ENCODE measurements at regions not wholly inside any gene's neighbourhood (a gene's known extent, or its start where the extent isn't known, plus 50 kb on each side); places are given as distances from the start of the nearest gene placed in this dataset.

DNA sequence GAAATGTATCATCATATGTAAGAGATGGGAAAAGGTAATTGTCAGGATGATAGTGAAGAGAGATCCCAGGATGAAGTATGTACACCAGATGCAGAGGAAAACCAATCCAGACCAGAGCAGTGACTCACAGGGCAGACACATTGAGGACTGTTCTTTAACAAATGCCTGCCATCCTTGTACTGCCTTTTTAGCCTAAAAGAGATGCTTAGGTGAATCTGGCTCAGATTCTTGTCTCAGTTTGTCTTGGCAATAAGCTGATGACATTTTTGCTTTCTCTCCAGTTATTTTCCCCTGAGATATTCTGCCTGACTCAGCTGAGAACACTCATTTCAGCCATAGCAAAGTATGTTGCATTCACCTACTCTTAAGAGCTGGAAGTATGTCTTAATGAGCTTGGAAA lies 405.3 kb upstream of the USP15 start:
- H3K79me2 ChIP-seq (ENCODE audit: control insufficient read depth, insufficient read depth, low read length): no peaks in the 10 kb centered on the region
- ChIA-PET POLR2A (no interaction called here), CTCF (ENCODE audit: low intra/inter-chr PET ratio) (no interaction called here)
- no peaks in the 10 kb centered on the region for H4K20me1 ChIP-seq (replicated peaks; ENCODE audit: control insufficient read depth, insufficient read depth, low read length)
- TF ChIP-seq STAT5B (CRISPR knock-in tag; IDR thresholded peaks at IDR 0.05): no peak
- TF ChIP-seq, protein P1, sequence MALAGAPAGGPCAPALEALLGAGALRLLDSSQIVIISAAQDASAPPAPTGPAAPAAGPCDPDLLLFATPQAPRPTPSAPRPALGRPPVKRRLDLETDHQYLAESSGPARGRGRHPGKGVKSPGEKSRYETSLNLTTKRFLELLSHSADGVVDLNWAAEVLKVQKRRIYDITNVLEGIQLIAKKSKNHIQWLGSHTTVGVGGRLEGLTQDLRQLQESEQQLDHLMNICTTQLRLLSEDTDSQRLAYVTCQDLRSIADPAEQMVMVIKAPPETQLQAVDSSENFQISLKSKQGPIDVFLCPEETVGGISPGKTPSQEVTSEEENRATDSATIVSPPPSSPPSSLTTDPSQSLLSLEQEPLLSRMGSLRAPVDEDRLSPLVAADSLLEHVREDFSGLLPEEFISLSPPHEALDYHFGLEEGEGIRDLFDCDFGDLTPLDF (CRISPR knock-in tag; IDR thresholded peaks at IDR 0.05): no peak
- TF ChIP-seq, protein P2, sequence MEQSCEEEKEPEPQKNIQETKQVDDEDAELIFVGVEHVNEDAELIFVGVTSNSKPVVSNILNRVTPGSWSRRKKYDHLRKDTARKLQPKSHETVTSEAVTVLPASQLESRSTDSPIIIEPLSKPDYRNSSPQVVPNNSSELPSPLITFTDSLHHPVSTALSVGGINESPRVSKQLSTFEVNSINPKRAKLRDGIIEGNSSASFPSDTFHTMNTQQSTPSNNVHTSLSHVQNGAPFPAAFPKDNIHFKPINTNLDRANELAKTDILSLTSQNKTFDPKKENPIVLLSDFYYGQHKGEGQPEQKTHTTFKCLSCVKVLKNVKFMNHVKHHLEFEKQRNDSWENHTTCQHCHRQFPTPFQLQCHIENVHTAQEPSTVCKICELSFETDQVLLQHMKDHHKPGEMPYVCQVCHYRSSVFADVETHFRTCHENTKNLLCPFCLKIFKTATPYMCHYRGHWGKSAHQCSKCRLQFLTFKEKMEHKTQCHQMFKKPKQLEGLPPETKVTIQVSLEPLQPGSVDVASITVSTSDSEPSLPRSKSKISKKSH (CRISPR knock-in tag; IDR thresholded peaks at IDR 0.05): no peak
- TF ChIP-seq ZNF41 (CRISPR knock-in tag; conservative IDR thresholded peaks at IDR 0.05): no peak
- no peak for TF ChIP-seq MBD2 (IDR thresholded peaks at IDR 0.05; ENCODE audit: borderline replicate concordance, low read depth)
- no peak for TF ChIP-seq DACH1 (IDR thresholded peaks at IDR 0.05; ENCODE audit: partially characterized antibody)
- TF ChIP-seq, protein P3, sequence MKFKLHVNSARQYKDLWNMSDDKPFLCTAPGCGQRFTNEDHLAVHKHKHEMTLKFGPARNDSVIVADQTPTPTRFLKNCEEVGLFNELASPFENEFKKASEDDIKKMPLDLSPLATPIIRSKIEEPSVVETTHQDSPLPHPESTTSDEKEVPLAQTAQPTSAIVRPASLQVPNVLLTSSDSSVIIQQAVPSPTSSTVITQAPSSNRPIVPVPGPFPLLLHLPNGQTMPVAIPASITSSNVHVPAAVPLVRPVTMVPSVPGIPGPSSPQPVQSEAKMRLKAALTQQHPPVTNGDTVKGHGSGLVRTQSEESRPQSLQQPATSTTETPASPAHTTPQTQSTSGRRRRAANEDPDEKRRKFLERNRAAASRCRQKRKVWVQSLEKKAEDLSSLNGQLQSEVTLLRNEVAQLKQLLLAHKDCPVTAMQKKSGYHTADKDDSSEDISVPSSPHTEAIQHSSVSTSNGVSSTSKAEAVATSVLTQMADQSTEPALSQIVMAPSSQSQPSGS (CRISPR knock-in tag; IDR thresholded peaks at IDR 0.05): no peak
- TF ChIP-seq, protein P4, sequence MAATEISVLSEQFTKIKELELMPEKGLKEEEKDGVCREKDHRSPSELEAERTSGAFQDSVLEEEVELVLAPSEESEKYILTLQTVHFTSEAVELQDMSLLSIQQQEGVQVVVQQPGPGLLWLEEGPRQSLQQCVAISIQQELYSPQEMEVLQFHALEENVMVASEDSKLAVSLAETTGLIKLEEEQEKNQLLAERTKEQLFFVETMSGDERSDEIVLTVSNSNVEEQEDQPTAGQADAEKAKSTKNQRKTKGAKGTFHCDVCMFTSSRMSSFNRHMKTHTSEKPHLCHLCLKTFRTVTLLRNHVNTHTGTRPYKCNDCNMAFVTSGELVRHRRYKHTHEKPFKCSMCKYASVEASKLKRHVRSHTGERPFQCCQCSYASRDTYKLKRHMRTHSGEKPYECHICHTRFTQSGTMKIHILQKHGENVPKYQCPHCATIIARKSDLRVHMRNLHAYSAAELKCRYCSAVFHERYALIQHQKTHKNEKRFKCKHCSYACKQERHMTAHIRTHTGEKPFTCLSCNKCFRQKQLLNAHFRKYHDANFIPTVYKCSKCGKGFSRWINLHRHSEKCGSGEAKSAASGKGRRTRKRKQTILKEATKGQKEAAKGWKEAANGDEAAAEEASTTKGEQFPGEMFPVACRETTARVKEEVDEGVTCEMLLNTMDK (IDR thresholded peaks at IDR 0.05; ENCODE audit: borderline replicate concordance, insufficient read depth, low read depth, low read length, poor library complexity, severe bottlenecking): no peak
- TF ChIP-seq, protein P5, sequence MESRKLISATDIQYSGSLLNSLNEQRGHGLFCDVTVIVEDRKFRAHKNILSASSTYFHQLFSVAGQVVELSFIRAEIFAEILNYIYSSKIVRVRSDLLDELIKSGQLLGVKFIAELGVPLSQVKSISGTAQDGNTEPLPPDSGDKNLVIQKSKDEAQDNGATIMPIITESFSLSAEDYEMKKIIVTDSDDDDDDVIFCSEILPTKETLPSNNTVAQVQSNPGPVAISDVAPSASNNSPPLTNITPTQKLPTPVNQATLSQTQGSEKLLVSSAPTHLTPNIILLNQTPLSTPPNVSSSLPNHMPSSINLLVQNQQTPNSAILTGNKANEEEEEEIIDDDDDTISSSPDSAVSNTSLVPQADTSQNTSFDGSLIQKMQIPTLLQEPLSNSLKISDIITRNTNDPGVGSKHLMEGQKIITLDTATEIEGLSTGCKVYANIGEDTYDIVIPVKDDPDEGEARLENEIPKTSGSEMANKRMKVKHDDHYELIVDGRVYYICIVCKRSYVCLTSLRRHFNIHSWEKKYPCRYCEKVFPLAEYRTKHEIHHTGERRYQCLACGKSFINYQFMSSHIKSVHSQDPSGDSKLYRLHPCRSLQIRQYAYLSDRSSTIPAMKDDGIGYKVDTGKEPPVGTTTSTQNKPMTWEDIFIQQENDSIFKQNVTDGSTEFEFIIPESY (CRISPR knock-in tag; IDR thresholded peaks at IDR 0.05): no peak
- TF ChIP-seq POLR2H (tag; IDR thresholded peaks at IDR 0.05; ENCODE audit: low read depth): no peak
- no peak for TF ChIP-seq FOXJ3 (CRISPR knock-in tag; IDR thresholded peaks at IDR 0.05)
- TF ChIP-seq, protein P6, sequence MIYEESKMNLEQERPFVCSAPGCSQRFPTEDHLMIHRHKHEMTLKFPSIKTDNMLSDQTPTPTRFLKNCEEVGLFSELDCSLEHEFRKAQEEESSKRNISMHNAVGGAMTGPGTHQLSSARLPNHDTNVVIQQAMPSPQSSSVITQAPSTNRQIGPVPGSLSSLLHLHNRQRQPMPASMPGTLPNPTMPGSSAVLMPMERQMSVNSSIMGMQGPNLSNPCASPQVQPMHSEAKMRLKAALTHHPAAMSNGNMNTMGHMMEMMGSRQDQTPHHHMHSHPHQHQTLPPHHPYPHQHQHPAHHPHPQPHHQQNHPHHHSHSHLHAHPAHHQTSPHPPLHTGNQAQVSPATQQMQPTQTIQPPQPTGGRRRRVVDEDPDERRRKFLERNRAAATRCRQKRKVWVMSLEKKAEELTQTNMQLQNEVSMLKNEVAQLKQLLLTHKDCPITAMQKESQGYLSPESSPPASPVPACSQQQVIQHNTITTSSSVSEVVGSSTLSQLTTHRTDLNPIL (CRISPR knock-in tag; IDR thresholded peaks at IDR 0.05): no peak
- intact Hi-C loops (cut with micrococcal nuclease): no loop called here
- FAIRE-seq (no peak), ATAC-seq (no peak), DNase-seq (ENCODE audit: extremely low read depth in 1 of 4, low spot score in 3 of 4) (no peak)
- no peak overlapping the region for H3K9ac ChIP-seq (ENCODE audit: insufficient read depth in 1 of 2, low read depth in 2 of 2, low read length in 2 of 2)
- no peaks in the 10 kb centered on the region for H3K27me3 ChIP-seq (ENCODE audit: control insufficient read depth in 2 of 2, insufficient read depth in 2 of 2, low read length in 2 of 2)
- H3K9me3 ChIP-seq (replicated peaks; ENCODE audit: control insufficient read depth, insufficient read depth, low read depth, low read length): peaks cover 2% of the 10 kb centered on the region; the same call in 1 of the 2 replicates
- H3K36me3 ChIP-seq (ENCODE audit: control insufficient read depth, insufficient read depth, low read length): no peaks in the 10 kb centered on the region
- H3K4me1 ChIP-seq (replicated peaks in 1 of 2; ENCODE audit: control insufficient read depth in 2 of 2, insufficient read depth in 2 of 2, low read length in 2 of 2): no peaks in the 10 kb centered on the region
- H3K9me1 ChIP-seq (ENCODE audit: control insufficient read depth, insufficient read depth, low read length): no peaks in the 10 kb centered on the region
- no peak overlapping the region for H3K27ac ChIP-seq (ENCODE audit: extremely low read depth, low read depth, low read length)
- H3K4me2 ChIP-seq (ENCODE audit: insufficient read depth, low read length): no peak overlapping the region
- no TSS peak for BruUV-seq (replicated peaks)
- no peak overlapping the region for H2AFZ ChIP-seq (ENCODE audit: low read depth, low read length)
- H3K4me3 ChIP-seq: no peak overlapping the region
- in situ Hi-C loops (cut with MboI): no loop called here

Data from K562 (cell line).